Esophagus squamous epithelium (tissue), 4 donors: ENCODE measurements at regions not wholly inside any gene's neighbourhood (a gene's known extent, or its start where the extent isn't known, plus 50 kb on each side); places are given as distances from the start of the nearest gene placed in this dataset.

Experiments used
- POLR2A ChIP-seq, 4 donors: fragments of 450-650 bp; IDR thresholded peaks; one replicate each; pipeline ENCODE4 v1.6.1; 2017; ENCODE audit warnings: antibody characterized with exemption in 4 of 4, mild to moderate bottlenecking in 4 of 4, moderate library complexity in 3 of 4
- TF ChIP-seq, protein P1 (sequence below), 6 experiments: fragments of 450-650 bp in 4 of 6; fragments of 200-600 bp in 2 of 6; sonication (generic) in 2 of 6; IDR thresholded peaks; one replicate each; pipeline ENCODE4 v1.5.1; 2016 to 2019; ENCODE audit warnings: antibody characterized with exemption in 6 of 6, mild to moderate bottlenecking in 4 of 6, moderate library complexity in 4 of 6

DNA sequence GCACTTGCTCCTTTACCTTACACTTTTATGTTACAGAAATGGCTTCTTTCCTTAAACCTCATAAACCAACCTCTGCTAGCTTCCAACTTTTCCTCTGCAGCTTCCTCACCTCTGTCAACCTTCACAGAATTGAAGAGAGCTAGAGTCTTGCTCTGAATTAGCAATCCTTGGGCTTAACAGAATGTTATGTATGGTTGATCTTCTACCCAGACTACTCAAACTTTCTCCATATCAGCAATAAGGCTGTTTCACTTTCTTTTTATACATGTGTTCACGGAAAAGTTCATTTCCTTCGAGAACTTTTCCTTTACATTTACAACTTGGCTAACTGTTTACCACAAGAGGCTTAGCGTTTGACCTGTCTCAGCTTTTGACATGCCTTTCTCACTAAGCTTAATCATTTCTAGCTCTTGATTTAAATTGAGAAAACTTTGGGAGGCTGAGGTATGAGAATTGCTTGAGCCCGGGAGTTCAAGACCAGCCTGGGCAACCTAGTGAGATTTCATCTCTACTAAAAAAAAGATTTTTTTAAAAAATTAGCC is 207.3 kb downstream of the BMP7 start:
- TF ChIP-seq, protein P1, sequence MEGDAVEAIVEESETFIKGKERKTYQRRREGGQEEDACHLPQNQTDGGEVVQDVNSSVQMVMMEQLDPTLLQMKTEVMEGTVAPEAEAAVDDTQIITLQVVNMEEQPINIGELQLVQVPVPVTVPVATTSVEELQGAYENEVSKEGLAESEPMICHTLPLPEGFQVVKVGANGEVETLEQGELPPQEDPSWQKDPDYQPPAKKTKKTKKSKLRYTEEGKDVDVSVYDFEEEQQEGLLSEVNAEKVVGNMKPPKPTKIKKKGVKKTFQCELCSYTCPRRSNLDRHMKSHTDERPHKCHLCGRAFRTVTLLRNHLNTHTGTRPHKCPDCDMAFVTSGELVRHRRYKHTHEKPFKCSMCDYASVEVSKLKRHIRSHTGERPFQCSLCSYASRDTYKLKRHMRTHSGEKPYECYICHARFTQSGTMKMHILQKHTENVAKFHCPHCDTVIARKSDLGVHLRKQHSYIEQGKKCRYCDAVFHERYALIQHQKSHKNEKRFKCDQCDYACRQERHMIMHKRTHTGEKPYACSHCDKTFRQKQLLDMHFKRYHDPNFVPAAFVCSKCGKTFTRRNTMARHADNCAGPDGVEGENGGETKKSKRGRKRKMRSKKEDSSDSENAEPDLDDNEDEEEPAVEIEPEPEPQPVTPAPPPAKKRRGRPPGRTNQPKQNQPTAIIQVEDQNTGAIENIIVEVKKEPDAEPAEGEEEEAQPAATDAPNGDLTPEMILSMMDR (IDR thresholded peaks at IDR 0.05) = no peak
- no peak for TF ChIP-seq POLR2A (IDR thresholded peaks at IDR 0.05)
